Colonic mucosa (tissue), 4 donors: ENCODE measurements at regions not wholly inside any gene's neighbourhood (a gene's known extent, or its start where the extent isn't known, plus 50 kb on each side); places are given as distances from the start of the nearest gene placed in this dataset.

Experiments
- DNase-seq: peaks from one replicate; pipeline ENCODE4 v3.0.0-alpha.2; 2020
- H3K27ac ChIP-seq: fragments of 200-600 bp; one replicate; pipeline ENCODE4 v1.8.0; 2021
- H3K27me3 ChIP-seq: fragments of 200-600 bp; one replicate; pipeline ENCODE4 v1.8.0; 2021
- H3K36me3 ChIP-seq: fragments of 200-600 bp; one replicate; pipeline ENCODE4 v1.8.0; 2021
- H3K4me1 ChIP-seq: fragments of 200-600 bp; one replicate; pipeline ENCODE4 v1.8.0; 2021; ENCODE audit warnings: mild to moderate bottlenecking
- H3K4me3 ChIP-seq: fragments of 200-600 bp; one replicate; pipeline ENCODE4 v1.8.0; 2021
- H3K9ac ChIP-seq, 2 donors: one replicate each; pipeline ENCODE4 v1.7.0; 2013; ENCODE audit warnings: control low read depth in 2 of 2, low read depth in 2 of 2, low read length in 2 of 2
- H3K9me3 ChIP-seq: fragments of 200-600 bp; one replicate; pipeline ENCODE4 v1.8.0; 2021
- intact Hi-C: fragments of 100-400 bp; cut with DNase I; formaldehyde crosslinking; loops from one replicate; pipeline ENCODE4 v1.14.1; 2022
- TF ChIP-seq, protein P1 (sequence below): fragments of 200-600 bp; IDR thresholded peaks from one replicate; pipeline ENCODE4 v1.8.0; 2022; ENCODE audit warnings: antibody characterized with exemption, mild to moderate bottlenecking
- donor health status: healthy.
- donor health status: DM: no; HTN: no; CAD: no.
- donor health status: DM: no; HTN: no; CAD: no.

DNA sequence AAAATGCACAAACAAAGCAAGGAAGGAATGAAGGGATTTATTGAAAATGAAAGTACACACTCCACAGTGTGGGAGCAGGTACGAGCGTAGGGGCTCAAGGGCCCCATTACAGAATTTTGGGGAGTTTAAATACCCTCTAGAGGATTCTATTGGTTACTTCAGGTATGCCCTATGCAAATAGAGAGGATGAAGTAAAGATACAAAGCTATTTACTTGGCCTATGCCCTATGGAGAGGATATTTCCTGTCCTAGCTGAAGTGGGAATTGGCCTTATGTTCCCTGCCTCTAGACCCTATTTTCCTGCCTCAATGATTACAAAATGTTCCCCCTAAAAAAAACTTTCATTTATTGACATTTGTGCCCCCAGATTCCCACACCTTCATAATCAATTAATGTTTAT lies 59.7 kb upstream of the ASIP start:
- H3K4me1 ChIP-seq, result no peaks in the 10 kb centered on the region
- intact Hi-C loops, result no loop called here
- no peaks in the 10 kb centered on the region for H3K27me3 ChIP-seq
- H3K36me3 ChIP-seq, result no peaks in the 10 kb centered on the region
- H3K27ac ChIP-seq, result no peak overlapping the region
- H3K9me3 ChIP-seq, result no peaks in the 10 kb centered on the region
- TF ChIP-seq, protein P1, sequence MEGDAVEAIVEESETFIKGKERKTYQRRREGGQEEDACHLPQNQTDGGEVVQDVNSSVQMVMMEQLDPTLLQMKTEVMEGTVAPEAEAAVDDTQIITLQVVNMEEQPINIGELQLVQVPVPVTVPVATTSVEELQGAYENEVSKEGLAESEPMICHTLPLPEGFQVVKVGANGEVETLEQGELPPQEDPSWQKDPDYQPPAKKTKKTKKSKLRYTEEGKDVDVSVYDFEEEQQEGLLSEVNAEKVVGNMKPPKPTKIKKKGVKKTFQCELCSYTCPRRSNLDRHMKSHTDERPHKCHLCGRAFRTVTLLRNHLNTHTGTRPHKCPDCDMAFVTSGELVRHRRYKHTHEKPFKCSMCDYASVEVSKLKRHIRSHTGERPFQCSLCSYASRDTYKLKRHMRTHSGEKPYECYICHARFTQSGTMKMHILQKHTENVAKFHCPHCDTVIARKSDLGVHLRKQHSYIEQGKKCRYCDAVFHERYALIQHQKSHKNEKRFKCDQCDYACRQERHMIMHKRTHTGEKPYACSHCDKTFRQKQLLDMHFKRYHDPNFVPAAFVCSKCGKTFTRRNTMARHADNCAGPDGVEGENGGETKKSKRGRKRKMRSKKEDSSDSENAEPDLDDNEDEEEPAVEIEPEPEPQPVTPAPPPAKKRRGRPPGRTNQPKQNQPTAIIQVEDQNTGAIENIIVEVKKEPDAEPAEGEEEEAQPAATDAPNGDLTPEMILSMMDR, result no peak
- DNase-seq, result no peak
- no peak overlapping the region for H3K4me3 ChIP-seq
- no peak overlapping the region for H3K9ac ChIP-seq

DNA sequence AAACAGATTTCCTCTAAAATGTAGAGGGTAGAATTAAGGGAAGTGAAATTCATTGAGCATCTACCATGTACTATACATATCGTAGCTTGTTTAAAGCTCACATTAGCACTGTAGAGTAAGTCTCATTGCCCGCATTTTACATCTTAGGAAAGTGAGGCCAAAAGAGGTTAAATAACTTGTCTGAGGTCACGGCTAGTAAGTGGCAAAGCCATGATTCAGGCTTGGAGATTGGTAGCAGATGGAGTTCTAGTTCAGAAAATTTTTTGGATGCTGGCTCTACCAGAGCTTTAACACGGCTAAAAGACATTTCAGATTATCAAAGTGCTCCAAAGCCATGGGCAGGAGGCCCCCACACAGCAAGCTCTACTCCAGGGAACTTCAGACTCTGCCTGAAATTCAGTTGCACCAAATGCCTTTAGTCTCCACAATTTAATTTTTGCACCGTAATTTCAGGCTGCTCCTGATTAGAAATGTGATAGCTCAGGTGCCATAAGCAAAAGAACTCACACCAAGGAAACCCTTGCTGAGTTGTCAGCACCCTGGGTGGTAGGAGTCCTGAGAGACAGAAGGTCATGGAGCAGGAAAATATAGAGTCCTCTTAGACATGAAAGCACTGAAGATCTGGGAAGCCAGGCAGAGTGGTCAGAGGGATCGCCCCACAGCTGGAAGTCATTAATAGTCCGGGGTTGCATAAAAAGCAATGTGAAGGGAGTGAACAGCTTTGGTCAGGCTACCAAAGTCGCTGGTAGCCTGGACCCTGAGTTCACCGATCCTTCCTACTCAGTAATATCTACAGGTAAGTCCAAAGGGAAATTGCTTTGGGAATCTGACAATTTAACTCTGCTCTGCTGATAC lies 55.2 kb upstream of the ASIP start:
- TF ChIP-seq, protein P1, result no peak
- DNase-seq, result no peak
- no peak overlapping the region for H3K9ac ChIP-seq
- H3K4me3 ChIP-seq, result no peak overlapping the region
- no peak overlapping the region for H3K27ac ChIP-seq
- H3K9me3 ChIP-seq, result no peaks in the 10 kb centered on the region
- H3K4me1 ChIP-seq, result no peaks in the 10 kb centered on the region
- no peaks in the 10 kb centered on the region for H3K36me3 ChIP-seq
- no peaks in the 10 kb centered on the region for H3K27me3 ChIP-seq
- intact Hi-C loops, result no loop called here

DNA sequence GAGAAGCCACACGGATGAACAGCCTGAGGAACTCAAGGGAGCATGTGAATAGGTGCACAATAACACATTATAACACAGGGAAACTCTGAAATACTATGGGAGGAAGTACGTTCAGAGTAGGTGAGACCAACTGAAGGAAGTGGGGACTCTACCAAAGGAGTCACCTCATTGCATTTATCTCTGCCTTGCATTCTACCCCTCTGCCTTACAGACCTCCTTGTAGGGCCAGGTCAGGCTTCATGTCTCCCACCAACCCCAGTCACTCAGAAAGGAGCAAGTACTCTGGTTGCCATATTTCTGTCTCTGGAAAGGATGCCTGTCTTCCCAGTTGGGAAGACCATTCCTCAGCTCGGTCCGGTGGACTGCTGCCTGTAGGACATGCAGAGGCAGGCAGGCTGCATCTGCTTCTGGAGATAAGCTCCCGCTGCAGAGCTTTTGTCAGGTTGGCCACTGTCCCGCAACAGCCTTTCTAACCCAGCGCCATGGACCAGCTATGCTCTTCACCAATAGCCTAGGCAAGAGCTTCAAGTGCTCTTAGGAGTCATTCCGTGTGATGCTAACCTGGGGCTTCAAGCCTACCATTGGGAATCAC lies 51.6 kb upstream of the ASIP start:
- intact Hi-C loops, result no loop called here
- H3K27ac ChIP-seq, result no peak overlapping the region
- DNase-seq, result no peak
- H3K4me3 ChIP-seq, result no peak overlapping the region
- H3K9me3 ChIP-seq, result no peaks in the 10 kb centered on the region
- H3K27me3 ChIP-seq, result no peaks in the 10 kb centered on the region
- H3K9ac ChIP-seq, result no peak overlapping the region
- H3K4me1 ChIP-seq, result no peaks in the 10 kb centered on the region
- TF ChIP-seq, protein P1, result no peak
- H3K36me3 ChIP-seq, result no peaks in the 10 kb centered on the region

DNA sequence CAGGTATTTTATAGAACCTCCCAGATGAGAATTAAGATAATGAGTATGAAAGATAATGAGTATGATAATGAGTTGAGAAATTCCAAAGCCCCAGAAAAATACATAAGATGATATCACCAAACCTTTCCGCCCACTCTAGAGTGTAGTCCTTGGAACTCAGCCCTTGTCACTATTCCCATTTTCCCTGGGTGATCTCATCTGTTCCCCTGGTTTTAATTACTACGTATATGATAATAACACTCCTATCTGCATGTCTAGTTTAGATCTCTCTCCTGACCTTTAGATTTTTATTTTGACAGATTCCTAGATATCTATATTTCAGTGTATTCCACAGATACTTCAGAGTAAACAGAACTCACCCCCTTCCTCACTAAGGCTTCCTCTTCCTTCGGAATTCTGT lies 51.0 kb upstream of the ASIP start:
- Histone ChIP-seq H3K4me1 (no peaks in the 10 kb centered on the region), H3K36me3 (no peaks in the 10 kb centered on the region), H3K9ac (no peak overlapping the region), H3K9me3 (no peaks in the 10 kb centered on the region), H3K27me3 (no peaks in the 10 kb centered on the region), H3K27ac (no peak overlapping the region), H3K4me3 (no peak overlapping the region)
- no peak for DNase-seq
- TF ChIP-seq, protein P1, result no peak
- intact Hi-C loops, result no loop called here

DNA sequence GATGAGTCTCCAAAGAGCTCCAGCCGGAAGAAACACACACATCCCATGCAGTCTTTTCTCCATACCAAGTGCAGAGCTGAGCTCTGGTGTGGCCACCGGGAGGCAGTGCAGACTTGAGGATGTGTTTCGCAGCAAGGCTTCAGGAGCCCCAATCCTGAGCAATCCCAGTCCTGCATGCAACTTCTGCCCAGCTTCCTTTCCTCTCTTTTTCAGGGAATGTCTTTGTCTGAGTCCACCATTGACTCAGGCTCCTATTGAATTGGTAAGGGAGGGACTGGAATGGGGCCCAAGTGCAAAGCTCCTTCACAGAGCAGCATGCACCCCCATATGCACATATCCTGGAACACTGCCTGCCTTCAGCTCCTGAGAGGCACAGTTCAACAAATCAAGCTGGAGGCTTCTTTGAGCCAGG lies 50.5 kb upstream of the ASIP start:
- TF ChIP-seq, protein P1, result peak; percentile 47
- no peaks in the 10 kb centered on the region for H3K9me3 ChIP-seq
- H3K4me1 ChIP-seq, result no peaks in the 10 kb centered on the region

More for the DNA sequence above, 50.5 kb upstream of the ASIP start:
- H3K36me3 ChIP-seq, result no peaks in the 10 kb centered on the region
- H3K27ac ChIP-seq, result no peak overlapping the region
- H3K27me3 ChIP-seq, result no peaks in the 10 kb centered on the region
- peak; percentile 49 for DNase-seq
- H3K4me3 ChIP-seq, result no peak overlapping the region
- intact Hi-C loops, result no loop called here
- no peak overlapping the region for H3K9ac ChIP-seq
